Stomach (tissue), 4 donors: ENCODE measurements at regions not wholly inside any gene's neighbourhood (a gene's known extent, or its start where the extent isn't known, plus 50 kb on each side); places are given as distances from the start of the nearest gene placed in this dataset.

Source experiments
- CTCF ChIP-seq, 7 experiments: fragments of 450-650 bp in 4 of 7; fragments of 200-600 bp in 3 of 7; sonication (generic) in 3 of 7; IDR thresholded peaks; one replicate each; pipeline ENCODE4 v1.5.1; 2016 to 2019; ENCODE audit warnings: antibody characterized with exemption in 7 of 7, control low read depth in 2 of 7, mild to moderate bottlenecking in 1 of 7
- EP300 ChIP-seq: sonication (generic); formaldehyde crosslinking; IDR thresholded peaks from one replicate; pipeline ENCODE4 v1.6.1; 2017; ENCODE audit warnings: antibody characterized with exemption

GRCh38 chr1:220950576-220950975 is 71.3 kb downstream of the HLX start:
- TF ChIP-seq EP300: no peak
- no peak for TF ChIP-seq CTCF (IDR thresholded peaks at IDR 0.05)
